ENCODE measurements at regions not wholly inside any gene's neighbourhood (a gene's known extent, or its start where the extent isn't known, plus 50 kb on each side); places are given as distances from the start of the nearest gene placed in this dataset.

GRCh38 chr2:217075268-217076057, 215.6 kb upstream of the TNP1 start:
- no peaks in the 10 kb centered on the region for H3K27me3 ChIP-seq (replicated peaks; ENCODE audit: control insufficient read depth, insufficient read depth, low read length)
- H3K9ac ChIP-seq (ENCODE audit: low read length) = no peak overlapping the region
- peaks cover 22% of the 10 kb centered on the region for H3K4me1 ChIP-seq (ENCODE audit: control insufficient read depth, insufficient read depth, low read length)
- no peaks in the 10 kb centered on the region for H3K36me3 ChIP-seq (ENCODE audit: control insufficient read depth, insufficient read depth, low read length, severe bottlenecking)
- H3K9me3 ChIP-seq (ENCODE audit: control insufficient read depth, low read length) = no peaks in the 10 kb centered on the region
- peak; percentile 41 for DNase-seq (ENCODE audit: low read depth)
- H3K4me3 ChIP-seq (ENCODE audit: low read length) = no peak overlapping the region

- Histone ChIP-seq H3K9me3 (ENCODE audit: control insufficient read depth, low read length) (no peaks in the 10 kb centered on the region), H3K27me3 (replicated peaks; ENCODE audit: control insufficient read depth, insufficient read depth, low read length) (no peaks in the 10 kb centered on the region), H3K9ac (ENCODE audit: low read length) (no peak overlapping the region), H3K4me3 (ENCODE audit: low read length) (no peak overlapping the region), H3K4me1 (ENCODE audit: control insufficient read depth, insufficient read depth, low read length) (peaks cover 22% of the 10 kb centered on the region), H3K36me3 (ENCODE audit: control insufficient read depth, insufficient read depth, low read length, severe bottlenecking) (no peaks in the 10 kb centered on the region)
- no peak for DNase-seq (ENCODE audit: low read depth)
Observed at GRCh38 chr2:217074576-217075255, 214.9 kb upstream of the TNP1 start.

- Histone ChIP-seq H3K9me3 (ENCODE audit: control insufficient read depth, low read length) (no peaks in the 10 kb centered on the region), H3K36me3 (ENCODE audit: control insufficient read depth, insufficient read depth, low read length, severe bottlenecking) (no peaks in the 10 kb centered on the region), H3K9ac (ENCODE audit: low read length) (no peak overlapping the region), H3K27me3 (replicated peaks; ENCODE audit: control insufficient read depth, insufficient read depth, low read length) (no peaks in the 10 kb centered on the region), H3K4me3 (ENCODE audit: low read length) (no peak overlapping the region), H3K4me1 (ENCODE audit: control insufficient read depth, insufficient read depth, low read length) (peaks cover 14% of the 10 kb centered on the region)
- peak; percentile 46 for DNase-seq (ENCODE audit: low read depth)
Observed at GRCh38 chr2:217071416-217071815, 211.6 kb upstream of the TNP1 start.

- Histone ChIP-seq H3K9me3 (ENCODE audit: control insufficient read depth, low read length) (no peaks in the 10 kb centered on the region), H3K36me3 (ENCODE audit: control insufficient read depth, insufficient read depth, low read length, severe bottlenecking) (no peaks in the 10 kb centered on the region), H3K9ac (ENCODE audit: low read length) (no peak overlapping the region), H3K4me1 (ENCODE audit: control insufficient read depth, insufficient read depth, low read length) (peaks cover 19% of the 10 kb centered on the region), H3K4me3 (ENCODE audit: low read length) (no peak overlapping the region), H3K27me3 (replicated peaks; ENCODE audit: control insufficient read depth, insufficient read depth, low read length) (no peaks in the 10 kb centered on the region)
- DNase-seq (ENCODE audit: low read depth) = no peak
Observed at GRCh38 chr2:217070611-217071010, 210.7 kb upstream of the TNP1 start.

GRCh38 chr2:217070043-217070430, 210.2 kb upstream of the TNP1 start:
- Histone ChIP-seq H3K9ac (ENCODE audit: low read length) (no peak overlapping the region), H3K27me3 (replicated peaks; ENCODE audit: control insufficient read depth, insufficient read depth, low read length) (no peaks in the 10 kb centered on the region), H3K9me3 (ENCODE audit: control insufficient read depth, low read length) (no peaks in the 10 kb centered on the region), H3K36me3 (ENCODE audit: control insufficient read depth, insufficient read depth, low read length, severe bottlenecking) (no peaks in the 10 kb centered on the region), H3K4me1 (ENCODE audit: control insufficient read depth, insufficient read depth, low read length) (peaks cover 14% of the 10 kb centered on the region), H3K4me3 (ENCODE audit: low read length) (no peak overlapping the region)
- DNase-seq (ENCODE audit: low read depth) = no peak

- Histone ChIP-seq H3K4me1 (ENCODE audit: control insufficient read depth, insufficient read depth, low read length) (peaks cover 16% of the 10 kb centered on the region), H3K9me3 (ENCODE audit: control insufficient read depth, low read length) (no peaks in the 10 kb centered on the region), H3K27me3 (replicated peaks; ENCODE audit: control insufficient read depth, insufficient read depth, low read length) (no peaks in the 10 kb centered on the region), H3K9ac (ENCODE audit: low read length) (no peak overlapping the region), H3K4me3 (ENCODE audit: low read length) (no peak overlapping the region), H3K36me3 (ENCODE audit: control insufficient read depth, insufficient read depth, low read length, severe bottlenecking) (no peaks in the 10 kb centered on the region)
- DNase-seq (ENCODE audit: low read depth) = no peak
Observed at GRCh38 chr2:217069263-217070042, 209.6 kb upstream of the TNP1 start.

GRCh38 chr2:217068677-217069250, 208.9 kb upstream of the TNP1 start:
- H3K27me3 ChIP-seq (replicated peaks; ENCODE audit: control insufficient read depth, insufficient read depth, low read length) = no peaks in the 10 kb centered on the region
- H3K36me3 ChIP-seq (ENCODE audit: control insufficient read depth, insufficient read depth, low read length, severe bottlenecking) = no peaks in the 10 kb centered on the region
- H3K9me3 ChIP-seq (ENCODE audit: control insufficient read depth, low read length) = no peaks in the 10 kb centered on the region
- H3K4me3 ChIP-seq (ENCODE audit: low read length) = no peak overlapping the region
- no peak overlapping the region for H3K9ac ChIP-seq (ENCODE audit: low read length)
- no peak for DNase-seq (ENCODE audit: low read depth)
- H3K4me1 ChIP-seq (ENCODE audit: control insufficient read depth, insufficient read depth, low read length) = peaks cover 23% of the 10 kb centered on the region

GRCh38 chr2:217067787-217068186, 207.9 kb upstream of the TNP1 start:
- H3K4me3 ChIP-seq (ENCODE audit: low read length) = no peak overlapping the region
- no peaks in the 10 kb centered on the region for H3K36me3 ChIP-seq (ENCODE audit: control insufficient read depth, insufficient read depth, low read length, severe bottlenecking)
- no peaks in the 10 kb centered on the region for H3K9me3 ChIP-seq (ENCODE audit: control insufficient read depth, low read length)
- H3K4me1 ChIP-seq (ENCODE audit: control insufficient read depth, insufficient read depth, low read length) = peaks cover 23% of the 10 kb centered on the region
- no peaks in the 10 kb centered on the region for H3K27me3 ChIP-seq (replicated peaks; ENCODE audit: control insufficient read depth, insufficient read depth, low read length)
- DNase-seq (ENCODE audit: low read depth) = no peak
- H3K9ac ChIP-seq (ENCODE audit: low read length) = no peak overlapping the region

GRCh38 chr2:217066510-217067270, 206.8 kb upstream of the TNP1 start:
- no peaks in the 10 kb centered on the region for H3K27me3 ChIP-seq (replicated peaks; ENCODE audit: control insufficient read depth, insufficient read depth, low read length)
- no peak for DNase-seq (ENCODE audit: low read depth)
- peaks cover 23% of the 10 kb centered on the region for H3K4me1 ChIP-seq (ENCODE audit: control insufficient read depth, insufficient read depth, low read length)
- no peaks in the 10 kb centered on the region for H3K9me3 ChIP-seq (ENCODE audit: control insufficient read depth, low read length)
- H3K36me3 ChIP-seq (ENCODE audit: control insufficient read depth, insufficient read depth, low read length, severe bottlenecking) = no peaks in the 10 kb centered on the region
- H3K4me3 ChIP-seq (ENCODE audit: low read length) = no peak overlapping the region
- no peak overlapping the region for H3K9ac ChIP-seq (ENCODE audit: low read length)

GRCh38 chr2:217065695-217066405, 206.0 kb upstream of the TNP1 start:
- Histone ChIP-seq H3K36me3 (ENCODE audit: control insufficient read depth, insufficient read depth, low read length, severe bottlenecking) (no peaks in the 10 kb centered on the region), H3K9me3 (ENCODE audit: control insufficient read depth, low read length) (no peaks in the 10 kb centered on the region), H3K4me3 (ENCODE audit: low read length) (no peak overlapping the region), H3K27me3 (replicated peaks; ENCODE audit: control insufficient read depth, insufficient read depth, low read length) (no peaks in the 10 kb centered on the region), H3K4me1 (ENCODE audit: control insufficient read depth, insufficient read depth, low read length) (peaks cover 23% of the 10 kb centered on the region), H3K9ac (ENCODE audit: low read length) (no peak overlapping the region)
- DNase-seq (ENCODE audit: low read depth) = peak; percentile 96

All from adipocyte (in vitro differentiated cells).